H9 (cell line): ENCODE measurements at regions not wholly inside any gene's neighbourhood (a gene's known extent, or its start where the extent isn't known, plus 50 kb on each side); places are given as distances from the start of the nearest gene placed in this dataset.

Source experiments
- DNase-seq: peaks from one replicate; pipeline ENCODE4 v3.0.0-alpha.2; 2017
- H2AFZ ChIP-seq: one replicate; pipeline ENCODE4 v1.6.1; 2013; ENCODE audit warnings: mild to moderate bottlenecking, low read length, control low read depth, moderate library complexity
- H2AK5ac ChIP-seq: 2 replicates; pipeline ENCODE4 v1.6.1; 2013; ENCODE audit warnings: low read length, control low read depth, mixed read lengths; ENCODE audit not compliant: insufficient read length
- H2BK120ac ChIP-seq: one replicate; pipeline ENCODE4 v1.6.1; 2013; ENCODE audit warnings: low read depth, mild to moderate bottlenecking, low read length, control low read depth, inconsistent platforms; ENCODE audit not compliant: poor library complexity, severe bottlenecking
- H2BK12ac ChIP-seq: 2 replicates; pipeline ENCODE4 v1.6.1; 2013; ENCODE audit warnings: low read length, control low read depth, mixed read lengths, low read depth; ENCODE audit not compliant: insufficient read length
- H2BK15ac ChIP-seq: 2 replicates; pipeline ENCODE4 v1.6.1; 2013; ENCODE audit warnings: low read depth, low read length, control low read depth
- H2BK20ac ChIP-seq: one replicate; pipeline ENCODE4 v1.6.1; 2013; ENCODE audit warnings: low read depth, mild to moderate bottlenecking, low read length, control low read depth, inconsistent platforms; ENCODE audit not compliant: poor library complexity, severe bottlenecking
- H2BK5ac ChIP-seq: 2 replicates; pipeline ENCODE4 v1.6.1; 2013; ENCODE audit warnings: low read length, control low read depth, mixed read lengths; ENCODE audit not compliant: insufficient read length
- H3K14ac ChIP-seq: 2 replicates; pipeline ENCODE4 v1.6.1; 2013; ENCODE audit warnings: low read length, control low read depth; ENCODE audit not compliant: insufficient read depth
- H3K18ac ChIP-seq: 2 replicates; pipeline ENCODE4 v1.6.1; 2013; ENCODE audit warnings: low read depth, mild to moderate bottlenecking, mixed read lengths, low read length, control low read depth; ENCODE audit not compliant: insufficient read length
- H3K23ac ChIP-seq: 2 replicates; pipeline ENCODE4 v1.6.1; 2013; ENCODE audit warnings: low read length, control low read depth, mixed read lengths, low read depth; ENCODE audit not compliant: insufficient read length
- H3K23me2 ChIP-seq: 2 replicates; pipeline ENCODE4 v1.6.1; 2013; ENCODE audit warnings: low read depth, mild to moderate bottlenecking, mixed read lengths, low read length, control low read depth; ENCODE audit not compliant: insufficient read length, poor library complexity, severe bottlenecking
- H3K27ac ChIP-seq: 2 replicates; pipeline ENCODE4 v1.5.1; 2013; ENCODE audit warnings: low read length, control low read depth, mixed read lengths, low read depth; ENCODE audit not compliant: insufficient read length
- H3K27me3 ChIP-seq: 2 replicates; pipeline ENCODE4 v1.6.1; 2013; ENCODE audit warnings: low read length, control low read depth, inconsistent platforms; ENCODE audit not compliant: insufficient read depth
- H3K4ac ChIP-seq: 2 replicates; pipeline ENCODE4 v1.6.1; 2013; ENCODE audit warnings: low read depth, mild to moderate bottlenecking, control low read depth, inconsistent platforms, low read length, moderate library complexity
- H3K4me1 ChIP-seq: 2 replicates; pipeline ENCODE4 v1.6.1; 2013; ENCODE audit warnings: low read length, control low read depth, inconsistent platforms; ENCODE audit not compliant: insufficient read depth
- H3K4me2 ChIP-seq: 2 replicates; pipeline ENCODE4 v1.6.1; 2013; ENCODE audit warnings: low read length, control low read depth, mixed read lengths; ENCODE audit not compliant: insufficient read length, insufficient read depth
- H3K56ac ChIP-seq: 2 replicates; pipeline ENCODE4 v1.6.1; 2013; ENCODE audit warnings: low read depth, mild to moderate bottlenecking, mixed read lengths, low read length, control low read depth; ENCODE audit not compliant: insufficient read length
- H3K79me1 ChIP-seq: 2 replicates; pipeline ENCODE4 v1.6.1; 2013; ENCODE audit warnings: low read depth, mild to moderate bottlenecking, moderate library complexity, low read length, control low read depth, inconsistent platforms; ENCODE audit not compliant: insufficient read depth, poor library complexity, severe bottlenecking
- H3K79me2 ChIP-seq: 2 replicates; pipeline ENCODE4 v1.6.1; 2013; ENCODE audit warnings: low read length, control low read depth, inconsistent platforms; ENCODE audit not compliant: insufficient read depth
- H3K9ac ChIP-seq: 2 replicates; pipeline ENCODE4 v1.6.1; 2013; ENCODE audit warnings: low read length, control low read depth, mixed read lengths; ENCODE audit not compliant: insufficient read length; ENCODE audit errors: extremely low read depth
- H3K9me3 ChIP-seq: one replicate; pipeline ENCODE4 v1.6.1; 2013; ENCODE audit warnings: low read depth, low read length, inconsistent platforms; ENCODE audit not compliant: control insufficient read depth
- H3T11ph ChIP-seq: one replicate; pipeline ENCODE4 v1.6.1; 2013; ENCODE audit warnings: mild to moderate bottlenecking, low read length, control low read depth, inconsistent platforms
- H4K20me1 ChIP-seq: one replicate; pipeline ENCODE4 v1.6.1; 2013; ENCODE audit not compliant: control insufficient read depth, insufficient read length, insufficient read depth
- H4K5ac ChIP-seq: 2 replicates; pipeline ENCODE4 v1.6.1; 2013; ENCODE audit warnings: low read depth, mild to moderate bottlenecking, mixed read lengths, low read length, control low read depth; ENCODE audit not compliant: insufficient read length
- H4K8ac ChIP-seq: replicated peaks from 2 replicates; pipeline ENCODE4 v1.6.1; 2013; ENCODE audit warnings: low read length, control low read depth, mixed read lengths, low read depth; ENCODE audit not compliant: insufficient read length
- H4K91ac ChIP-seq: 2 replicates; pipeline ENCODE4 v1.6.1; 2013; ENCODE audit warnings: low read depth, mild to moderate bottlenecking, moderate library complexity, mixed read lengths, low read length, control low read depth; ENCODE audit not compliant: insufficient read length
- H3K27ac Mint-ChIP-seq, 3 experiments: 2 replicates in 2 of 3; 3 replicates in 1 of 3; pipeline ENCODE4 v1.8.0; 2020 to 2021; ENCODE audit warnings: mixed read lengths in 3 of 3, mild to moderate bottlenecking in 1 of 3, moderate library complexity in 1 of 3
- H3K27me3 Mint-ChIP-seq: 2 replicates; pipeline ENCODE4 v1.8.0; 2021; ENCODE audit warnings: low read depth, mild to moderate bottlenecking, moderate library complexity, mixed read lengths
- H3K36me3 Mint-ChIP-seq, 3 experiments: 2 replicates in 2 of 3; 3 replicates in 1 of 3; pipeline ENCODE4 v1.8.0; 2020 to 2021; ENCODE audit warnings: low read depth in 3 of 3, mixed read lengths in 3 of 3; ENCODE audit not compliant: insufficient read depth in 1 of 3
- H3K4me1 Mint-ChIP-seq, 2 experiments: 2 replicates each; pipeline ENCODE4 v1.8.0; 2020; ENCODE audit warnings: mixed read lengths in 2 of 2
- H3K4me3 Mint-ChIP-seq, 2 experiments: 2 replicates in 1 of 2; 3 replicates in 1 of 2; pipeline ENCODE4 v1.8.0; 2020 to 2021; ENCODE audit warnings: mild to moderate bottlenecking in 2 of 2, mixed read lengths in 2 of 2, moderate library complexity in 1 of 2
- H3K9me3 Mint-ChIP-seq, 2 experiments: 2 replicates in 1 of 2; 3 replicates in 1 of 2; pipeline ENCODE4 v1.8.0; 2020; ENCODE audit warnings: mild to moderate bottlenecking in 2 of 2, mixed read lengths in 2 of 2, moderate library complexity in 1 of 2
- CTCF ChIP-seq: fragments of 200-600 bp; sonication (generic); conservative IDR thresholded peaks from 3 replicates; pipeline ENCODE4 v1.8.0; 2021; ENCODE audit warnings: antibody characterized with exemption, mild to moderate bottlenecking
- WGBS: extraction: QIAGEN DNeasy Blood & Tissue Kit; methylation state at CpG from one replicate; pipeline ENCODE4 v1.1.7; 2013; ENCODE audit warnings: missing lambda C conversion rate, low lambda C conversion rate, mixed read lengths; ENCODE audit not compliant: insufficient read length; ENCODE audit errors: extremely low coverage; 5-methylcytosine and 5-hydroxymethylcytosine counted together

GRCh38 chr9:26210338-26210851 is 532.2 kb upstream of the TUSC1 start:
- Histone ChIP-seq H3K4ac (no peak overlapping the region), H4K91ac (no peak overlapping the region), H2BK20ac (no peak overlapping the region), H3K23ac (no peak overlapping the region), H3K23me2 (no peaks in the 10 kb centered on the region), H2BK5ac (no peak overlapping the region), H3T11ph (no peak overlapping the region), H3K9ac (no peak overlapping the region), H3K27me3 (no peaks in the 10 kb centered on the region), H3K4me1 (no peaks in the 10 kb centered on the region), H3K79me2 (no peaks in the 10 kb centered on the region), H4K20me1 (no peaks in the 10 kb centered on the region), H2AK5ac (no peak overlapping the region), H3K79me1 (no peaks in the 10 kb centered on the region), H3K9me3 (peaks cover under 1% of the 10 kb centered on the region), H2AFZ (no peak overlapping the region), H3K14ac (no peak overlapping the region), H2BK15ac (no peak overlapping the region), H3K4me2 (no peak overlapping the region), H3K18ac (no peak overlapping the region), H4K5ac (no peak overlapping the region), H4K8ac (no peak overlapping the region), H2BK120ac (no peak overlapping the region), H3K27ac (no peak overlapping the region), H2BK12ac (no peak overlapping the region), H3K56ac (no peak overlapping the region)
- no peak for TF ChIP-seq CTCF
- WGBS = no CpG with 5 or more reads among the region's 6 CpGs
- H3K4me3 Mint-ChIP-seq = no peak overlapping the region
- H3K27ac Mint-ChIP-seq = no peak overlapping the region
- peaks cover 0 to 11% (median 4%) of the 10 kb centered on the region in 3 experiments; a peak in 5 of 7 replicates for H3K36me3 Mint-ChIP-seq
- H3K9me3 Mint-ChIP-seq = peaks cover 9 to 11% of the 10 kb centered on the region in 2 experiments
- H3K27me3 Mint-ChIP-seq = no peaks in the 10 kb centered on the region
- DNase-seq = no peak
- peaks cover 5 to 11% of the 10 kb centered on the region in 2 experiments; a peak in 2 of 4 replicates for H3K4me1 Mint-ChIP-seq
